ENCODE measurements at regions not wholly inside any gene's neighbourhood (a gene's known extent, or its start where the extent isn't known, plus 50 kb on each side); places are given as distances from the start of the nearest gene placed in this dataset.
A peak's percentile ranks its signal among the peaks of the same experiment; 100 is the strongest.

- H3K4me1 ChIP-seq = peaks cover 5% of the 10 kb centered on the region
- H3K36me3 ChIP-seq = no peaks in the 10 kb centered on the region
- peak in 1 of 2 donors; percentile 49 for ATAC-seq
- H3K4me3 ChIP-seq = no peak overlapping the region
- H3K27me3 ChIP-seq (ENCODE audit: low read depth) = no peaks in the 10 kb centered on the region
- DNase-seq = no peak
- no peaks in the 10 kb centered on the region for H3K9me3 ChIP-seq
- intact Hi-C loops (cut with DNase I) = no loop called here
- no peak for TF ChIP-seq CTCF (IDR thresholded peaks at IDR 0.05)
- no peak overlapping the region for H3K27ac ChIP-seq
Measured at GRCh38 chr5:160486573-160486972, 64.9 kb downstream of the PTTG1 start.

GRCh38 chr5:160488394-160489325 lies 67.0 kb downstream of the PTTG1 start:
- intact Hi-C loops (cut with DNase I) = no loop called here
- peaks cover 5% of the 10 kb centered on the region for H3K4me1 ChIP-seq
- ATAC-seq (no peak), DNase-seq (no peak)
- TF ChIP-seq CTCF (IDR thresholded peaks at IDR 0.05) = no peak
- H3K9me3 ChIP-seq = no peaks in the 10 kb centered on the region
- no peaks in the 10 kb centered on the region for H3K36me3 ChIP-seq
- no peak overlapping the region for H3K4me3 ChIP-seq
- H3K27me3 ChIP-seq (ENCODE audit: low read depth) = no peaks in the 10 kb centered on the region
- no peak overlapping the region for H3K27ac ChIP-seq

- ATAC-seq (no peak), DNase-seq (no peak)
- Histone ChIP-seq H3K4me3 (no peak overlapping the region), H3K27me3 (ENCODE audit: low read depth) (no peaks in the 10 kb centered on the region), H3K9me3 (no peaks in the 10 kb centered on the region), H3K27ac (no peak overlapping the region), H3K36me3 (no peaks in the 10 kb centered on the region), H3K4me1 (peaks cover 5% of the 10 kb centered on the region)
- TF ChIP-seq CTCF (IDR thresholded peaks at IDR 0.05) = no peak
- intact Hi-C loops (cut with DNase I) = no loop called here
Measured at GRCh38 chr5:160491438-160491837, 69.8 kb downstream of the PTTG1 start.

- no peaks in the 10 kb centered on the region for H3K9me3 ChIP-seq
- H3K36me3 ChIP-seq = no peaks in the 10 kb centered on the region
- H3K4me3 ChIP-seq = no peak overlapping the region
- H3K27ac ChIP-seq = no peak overlapping the region
- no peaks in the 10 kb centered on the region for H3K27me3 ChIP-seq (ENCODE audit: low read depth)
- peaks cover 5% of the 10 kb centered on the region for H3K4me1 ChIP-seq
- ATAC-seq (no peak), DNase-seq (no peak)
- no peak for TF ChIP-seq CTCF (IDR thresholded peaks at IDR 0.05)
- intact Hi-C loops (cut with DNase I) = no loop called here
Measured at GRCh38 chr5:160492565-160492964, 70.9 kb downstream of the PTTG1 start.

- no peak for TF ChIP-seq CTCF (IDR thresholded peaks at IDR 0.05)
- Histone ChIP-seq H3K27me3 (ENCODE audit: low read depth) (no peaks in the 10 kb centered on the region), H3K4me3 (no peak overlapping the region), H3K4me1 (peaks cover 4% of the 10 kb centered on the region), H3K36me3 (no peaks in the 10 kb centered on the region), H3K9me3 (no peaks in the 10 kb centered on the region), H3K27ac (no peak overlapping the region)
- intact Hi-C loops (cut with DNase I) = no loop called here
- ATAC-seq (no peak), DNase-seq (no peak)
Measured at GRCh38 chr5:160493806-160494338, 72.2 kb downstream of the PTTG1 start.
